ENCODE measurements at regions not wholly inside any gene's neighbourhood (a gene's known extent, or its start where the extent isn't known, plus 50 kb on each side); places are given as distances from the start of the nearest gene placed in this dataset.

- no peak for DNase-seq (ENCODE audit: low read depth in 2 of 2)
Observed at GRCh38 chr14:22456421-22456820, 132.6 kb downstream of the DAD1 start.

GRCh38 chr14:22452330-22452729, 136.7 kb downstream of the DAD1 start:
- DNase-seq (ENCODE audit: low read depth in 2 of 2): no peak

GRCh38 chr14:22450266-22450665, 138.8 kb downstream of the DAD1 start:
- no peak for DNase-seq (ENCODE audit: low read depth in 2 of 2)

GRCh38 chr14:22449600-22449905, 139.5 kb downstream of the DAD1 start:
- no peak for DNase-seq (ENCODE audit: low read depth in 2 of 2)

- DNase-seq (ENCODE audit: low read depth in 2 of 2): no peak
Observed at GRCh38 chr14:22448905-22449599, 140.0 kb downstream of the DAD1 start.

GRCh38 chr14:22448035-22448904, 140.8 kb downstream of the DAD1 start:
- DNase-seq (ENCODE audit: low read depth in 2 of 2): no peak

- DNase-seq (ENCODE audit: low read depth in 2 of 2): no peak
Observed at GRCh38 chr14:22438742-22439141, 150.3 kb downstream of the DAD1 start.

GRCh38 chr14:22434901-22435550, 154.0 kb downstream of the DAD1 start:
- no peak for DNase-seq (ENCODE audit: low read depth in 2 of 2)

GRCh38 chr14:22434030-22434429, 155.0 kb downstream of the DAD1 start:
- DNase-seq (ENCODE audit: low read depth in 2 of 2): no peak

- DNase-seq (ENCODE audit: low read depth in 2 of 2): no peak
Observed at GRCh38 chr14:22433069-22433468, 156.0 kb downstream of the DAD1 start.

GRCh38 chr14:22432348-22432976, 156.6 kb downstream of the DAD1 start:
- no peak for DNase-seq (ENCODE audit: low read depth in 2 of 2)

- DNase-seq (ENCODE audit: low read depth in 2 of 2): no peak
Observed at GRCh38 chr14:22429546-22430294, 159.3 kb downstream of the DAD1 start.

GRCh38 chr14:22428700-22429291, 160.2 kb downstream of the DAD1 start:
- DNase-seq (ENCODE audit: low read depth in 2 of 2): no peak

- DNase-seq (ENCODE audit: low read depth in 2 of 2): no peak
Observed at GRCh38 chr14:22427771-22428231, 161.2 kb downstream of the DAD1 start.

- no peak for DNase-seq (ENCODE audit: low read depth in 2 of 2)
Observed at GRCh38 chr14:22426711-22427110, 162.3 kb downstream of the DAD1 start.

GRCh38 chr14:22423958-22424357, 165.1 kb downstream of the DAD1 start:
- DNase-seq (ENCODE audit: low read depth in 2 of 2): no peak

GRCh38 chr14:22422238-22422637, 166.8 kb downstream of the DAD1 start:
- no peak for DNase-seq (ENCODE audit: low read depth in 2 of 2)

GRCh38 chr14:22420598-22421186, 168.3 kb downstream of the DAD1 start:
- no peak for DNase-seq (ENCODE audit: low read depth in 2 of 2)

GRCh38 chr14:22419620-22420019, 169.4 kb downstream of the DAD1 start:
- no peak for DNase-seq (ENCODE audit: low read depth in 2 of 2)

- no peak for DNase-seq (ENCODE audit: low read depth in 2 of 2)
Observed at GRCh38 chr14:22418631-22419030, 170.4 kb downstream of the DAD1 start.

GRCh38 chr14:22417914-22418313, 171.1 kb downstream of the DAD1 start:
- DNase-seq (ENCODE audit: low read depth in 2 of 2): no peak
